B cell (primary cell): ENCODE measurements at regions not wholly inside any gene's neighbourhood (a gene's known extent, or its start where the extent isn't known, plus 50 kb on each side); places are given as distances from the start of the nearest gene placed in this dataset.

ENCODE experiments used
- ATAC-seq: fragments of 200-7000 bp; cut with Tn5 transposase; one replicate; pipeline ENCODE4 v1.10.0; 2021; ENCODE audit warnings: low read depth, mild to moderate bottlenecking, moderate number of reproducible peaks, moderate library complexity
- CTCF ChIA-PET: fragments of 350-600 bp; sonication (Branson Sonifier 250); formaldehyde crosslinking; loops from one replicate; lab custom pipeline; 2021; ENCODE audit warnings: antibody characterized with exemption, inconsistent platforms; lab: Charles Lee
- POLR2A ChIA-PET: fragments of 350-600 bp; sonication (Branson Sonifier 250); formaldehyde crosslinking; loops from one replicate; lab custom pipeline; 2021; ENCODE audit warnings: antibody characterized with exemption; lab: Charles Lee
- DNase-seq: peaks from one replicate; pipeline ENCODE4 v3.0.0; 2013
- H2AFZ ChIP-seq: 2 replicates; pipeline ENCODE4 v1.6.1; 2012; ENCODE audit warnings: mild to moderate bottlenecking, low read depth, low read length; ENCODE audit not compliant: insufficient read depth, poor library complexity, severe bottlenecking
- H3K27ac ChIP-seq, 2 donors: 1 replicate in 1 of 2; 2 replicates in 1 of 2; pipeline ENCODE4 v1.5.1; 2012 to 2013; ENCODE audit warnings: low read length in 2 of 2, mild to moderate bottlenecking in 2 of 2, moderate library complexity in 1 of 2
- H3K27me3 ChIP-seq, 4 experiments: fragments of 200-600 bp in 1 of 4; sonication (generic) in 1 of 4; replicated peaks in 1 of 4; 1 replicate in 2 of 4; 2 replicates in 2 of 4; pipeline versions ENCODE4 v1.6.1 to v1.7.0; 2013 to 2016; ENCODE audit warnings: low read length in 3 of 4, mild to moderate bottlenecking in 2 of 4, mixed read lengths in 1 of 4, moderate library complexity in 1 of 4; ENCODE audit not compliant: insufficient read depth in 4 of 4, control insufficient read depth in 3 of 4; ENCODE audit errors: control extremely low read depth in 1 of 4
- H3K36me3 ChIP-seq, 2 experiments: replicated peaks in 1 of 2; 1 replicate in 1 of 2; 2 replicates in 1 of 2; pipeline versions ENCODE4 v1.6.1 to v1.7.1; 2013; ENCODE audit warnings: low read length in 1 of 2; ENCODE audit not compliant: insufficient read depth in 2 of 2, control insufficient read depth in 1 of 2; ENCODE audit errors: control extremely low read depth in 1 of 2, extremely low read depth in 1 of 2
- H3K4me1 ChIP-seq, 2 donors: fragments of 200-600 bp in 1 of 2; sonication (generic) in 1 of 2; 1 replicate in 1 of 2; 2 replicates in 1 of 2; pipeline versions ENCODE4 v1.5.1 to v1.6.1; 2013 to 2017; ENCODE audit warnings: low read length in 2 of 2; ENCODE audit not compliant: control insufficient read depth in 2 of 2, insufficient read depth in 2 of 2
- H3K4me2 ChIP-seq: replicated peaks from 2 replicates; pipeline ENCODE3; 2012; ENCODE audit warnings: mild to moderate bottlenecking, low read depth, low read length; ENCODE audit not compliant: poor library complexity, severe bottlenecking
- H3K4me3 ChIP-seq, 5 experiments: fragments of 200-600 bp in 1 of 5; sonication (generic) in 1 of 5; 1 replicate in 3 of 5; 2 replicates in 2 of 5; pipeline versions ENCODE4 v1.5.1 to v1.7.0; 2011 to 2016; ENCODE audit warnings: low read length in 4 of 5, mild to moderate bottlenecking in 4 of 5, low read depth in 2 of 5, control low read depth in 1 of 5, moderate library complexity in 1 of 5; ENCODE audit not compliant: insufficient read depth in 1 of 5; ENCODE audit errors: control extremely low read depth in 1 of 5, extremely low read depth in 1 of 5
- H3K79me2 ChIP-seq: fragments of 200-600 bp; sonication (generic); one replicate; pipeline ENCODE4 v1.6.0; 2016; ENCODE audit warnings: low read length; ENCODE audit not compliant: control insufficient read depth, insufficient read depth
- H3K9ac ChIP-seq: fragments of 200-600 bp; sonication (generic); 2 replicates; pipeline ENCODE4 v1.6.1; 2017; ENCODE audit warnings: mild to moderate bottlenecking, low read length, moderate library complexity
- H3K9me3 ChIP-seq, 3 donors: one replicate each; pipeline versions ENCODE4 v1.6.1 to v1.7.1; 2013; ENCODE audit warnings: low read length in 2 of 3; ENCODE audit not compliant: control insufficient read depth in 2 of 3, insufficient read depth in 1 of 3; ENCODE audit errors: control extremely low read depth in 1 of 3
- H4K20me1 ChIP-seq: 2 replicates; pipeline ENCODE4 v1.6.0; 2012; ENCODE audit warnings: mild to moderate bottlenecking, low read length; ENCODE audit not compliant: insufficient read depth, control insufficient read depth, poor library complexity, severe bottlenecking
- H3K27ac Mint-ChIP-seq: one replicate; pipeline ENCODE4 v1.8.0; 2021; ENCODE audit warnings: mixed read lengths
- H3K27me3 Mint-ChIP-seq: one replicate; pipeline ENCODE4 v1.8.0; 2021; ENCODE audit warnings: mixed read lengths
- H3K4me1 Mint-ChIP-seq: one replicate; pipeline ENCODE4 v1.8.0; 2021; ENCODE audit warnings: mixed read lengths
- H3K4me3 Mint-ChIP-seq: one replicate; pipeline ENCODE4 v1.8.0; 2021; ENCODE audit warnings: mixed read lengths
- H3K9me3 Mint-ChIP-seq: one replicate; pipeline ENCODE4 v1.8.0; 2022; ENCODE audit warnings: mixed read lengths; ENCODE audit not compliant: insufficient read depth
- CTCF ChIP-seq: fragments of 200-600 bp; IDR thresholded peaks from one replicate; pipeline ENCODE4 v1.8.0; 2022; ENCODE audit warnings: antibody characterized with exemption, mild to moderate bottlenecking
- EZH2 ChIP-seq: IDR thresholded peaks from 2 replicates; pipeline ENCODE4 v1.6.1; 2012; ENCODE audit warnings: borderline replicate concordance, low read depth, mild to moderate bottlenecking, moderate library complexity, low read length; ENCODE audit not compliant: insufficient read depth, poor library complexity, severe bottlenecking
- WGBS: methylation state at CpG from one replicate; pipeline ENCODE4 v1.1.5; 2013; ENCODE audit warnings: missing lambda C conversion rate; ENCODE audit not compliant: insufficient coverage; 5-methylcytosine and 5-hydroxymethylcytosine counted together
- intact Hi-C: fragments of 100-400 bp; cut with micrococcal nuclease; formaldehyde crosslinking; loops from one replicate; pipeline ENCODE4 v1.10.0; 2022

GRCh38 chr14:38316922-38317321 lies 61.0 kb upstream of the CLEC14A start:
- Histone ChIP-seq H2AFZ (no peak overlapping the region), H4K20me1 (no peaks in the 10 kb centered on the region), H3K79me2 (no peaks in the 10 kb centered on the region), H3K36me3 (no peaks in the 10 kb centered on the region), H3K4me1 (no peaks in the 10 kb centered on the region), H3K9me3 (peaks cover 0 to 7% (median 0%) of the 10 kb centered on the region in 3 donors), H3K27me3 (no peaks in the 10 kb centered on the region), H3K27ac (no peak overlapping the region), H3K9ac (no peak overlapping the region), H3K4me2 (no peak overlapping the region), H3K4me3 (no peak overlapping the region)
- POLR2A ChIA-PET, result no interaction called here
- intact Hi-C loops, result no loop called here
- TF ChIP-seq CTCF, result no peak
- TF ChIP-seq EZH2, result no peak
- Mint-ChIP-seq H3K4me1 (no peaks in the 10 kb centered on the region), H3K9me3 (no peaks in the 10 kb centered on the region), H3K27ac (no peak overlapping the region), H3K4me3 (no peak overlapping the region), H3K27me3 (no peaks in the 10 kb centered on the region)
- DNase-seq (no peak), ATAC-seq (no peak)
- CTCF ChIA-PET, result no interaction called here
- WGBS, result no CpG with 5 or more reads among the region's 3 CpGs

GRCh38 chr14:38311655-38312054 lies 55.8 kb upstream of the CLEC14A start:
- Histone ChIP-seq H3K4me1 (no peaks in the 10 kb centered on the region), H3K9ac (no peak overlapping the region), H2AFZ (no peak overlapping the region), H4K20me1 (no peaks in the 10 kb centered on the region), H3K9me3 (peaks cover 0 to 1% (median 0%) of the 10 kb centered on the region in 3 donors), H3K27ac (no peak overlapping the region), H3K79me2 (no peaks in the 10 kb centered on the region), H3K4me3 (no peak overlapping the region), H3K27me3 (no peaks in the 10 kb centered on the region), H3K4me2 (no peak overlapping the region), H3K36me3 (no peaks in the 10 kb centered on the region)
- intact Hi-C loops, result no loop called here
- no peak for TF ChIP-seq CTCF
- TF ChIP-seq EZH2, result no peak
- no peaks in the 10 kb centered on the region for H3K4me1 Mint-ChIP-seq
- no peak overlapping the region for H3K27ac Mint-ChIP-seq
- no peaks in the 10 kb centered on the region for H3K27me3 Mint-ChIP-seq
- no peak overlapping the region for H3K4me3 Mint-ChIP-seq
- no peaks in the 10 kb centered on the region for H3K9me3 Mint-ChIP-seq
- POLR2A ChIA-PET, result no interaction called here
- ATAC-seq (no peak), DNase-seq (no peak)
- CTCF ChIA-PET, result no interaction called here
